ENCODE measurements at regions not wholly inside any gene's neighbourhood (a gene's known extent, or its start where the extent isn't known, plus 50 kb on each side); places are given as distances from the start of the nearest gene placed in this dataset.

DNA sequence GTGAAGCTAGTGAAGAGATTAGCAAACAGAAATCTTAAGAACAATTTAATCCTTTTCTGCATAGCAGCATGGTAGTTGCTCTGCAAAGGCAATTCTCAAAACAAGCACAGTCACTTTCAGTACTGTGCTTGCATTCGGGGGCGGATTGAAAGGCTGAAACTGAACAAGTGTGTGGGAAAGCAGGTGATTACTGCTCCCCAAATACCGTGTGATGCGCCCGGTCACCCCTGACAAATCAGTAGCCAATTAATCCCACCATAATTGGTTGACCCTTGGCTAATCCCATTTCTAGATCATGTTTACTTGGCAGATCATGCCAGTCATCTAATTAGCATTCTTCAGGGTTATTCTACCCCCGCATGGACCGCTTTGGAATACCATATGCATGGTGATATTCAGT, 76.5 kb upstream of the ADRB1 start:
- no peaks in the 10 kb centered on the region for H3K27me3 ChIP-seq (ENCODE audit: insufficient read depth, low read depth, low read length)

DNA sequence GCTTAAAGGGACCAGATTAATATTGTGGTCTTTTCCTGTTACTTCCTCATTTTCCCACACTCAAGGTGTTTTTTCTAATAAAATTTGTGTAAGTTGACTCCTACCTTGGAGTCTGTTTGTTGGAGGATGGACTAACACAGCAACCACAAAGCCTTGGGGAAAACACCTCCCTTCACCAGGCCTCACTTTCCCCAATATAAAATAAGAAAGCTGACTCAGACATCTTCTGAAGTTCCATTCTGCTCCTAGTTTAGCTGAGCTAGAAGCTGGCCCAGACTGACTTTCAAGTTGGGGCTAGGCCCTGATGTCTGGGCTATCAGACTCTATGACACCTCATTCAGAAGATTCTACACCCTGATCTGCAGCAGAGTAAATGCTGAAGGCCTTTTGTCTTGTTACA, 73.0 kb upstream of the ADRB1 start:
- Histone ChIP-seq H2AFZ (ENCODE audit: low read depth, low read length) (no peak overlapping the region), H3F3A (ENCODE audit: insufficient read depth, low read length, poor library complexity, severe bottlenecking) (no peaks in the 10 kb centered on the region), H3K9ac (ENCODE audit: low read length) (no peak overlapping the region), H3K4me3 (ENCODE audit: low read length) (no peak overlapping the region), H3K4me2 (ENCODE audit: low read length) (no peak overlapping the region), H3K9me2 (ENCODE audit: insufficient read depth, low read length) (no peaks in the 10 kb centered on the region), H3K36me3 (ENCODE audit: insufficient read depth, low read length) (no peaks in the 10 kb centered on the region), H3K9me3 (ENCODE audit: low read length) (no peaks in the 10 kb centered on the region), H3K79me2 (replicated peaks; ENCODE audit: insufficient read depth, low read length) (no peaks in the 10 kb centered on the region), H3K27ac (ENCODE audit: low read length) (no peak overlapping the region), H4K20me1 (ENCODE audit: insufficient read depth) (no peaks in the 10 kb centered on the region), H3K27me3 (ENCODE audit: insufficient read depth, low read depth, low read length) (no peaks in the 10 kb centered on the region)
- no peak for TF ChIP-seq EP300 (conservative IDR thresholded peaks at IDR 0.05; ENCODE audit: poor library complexity, severe bottlenecking)
- TF ChIP-seq, protein P1, sequence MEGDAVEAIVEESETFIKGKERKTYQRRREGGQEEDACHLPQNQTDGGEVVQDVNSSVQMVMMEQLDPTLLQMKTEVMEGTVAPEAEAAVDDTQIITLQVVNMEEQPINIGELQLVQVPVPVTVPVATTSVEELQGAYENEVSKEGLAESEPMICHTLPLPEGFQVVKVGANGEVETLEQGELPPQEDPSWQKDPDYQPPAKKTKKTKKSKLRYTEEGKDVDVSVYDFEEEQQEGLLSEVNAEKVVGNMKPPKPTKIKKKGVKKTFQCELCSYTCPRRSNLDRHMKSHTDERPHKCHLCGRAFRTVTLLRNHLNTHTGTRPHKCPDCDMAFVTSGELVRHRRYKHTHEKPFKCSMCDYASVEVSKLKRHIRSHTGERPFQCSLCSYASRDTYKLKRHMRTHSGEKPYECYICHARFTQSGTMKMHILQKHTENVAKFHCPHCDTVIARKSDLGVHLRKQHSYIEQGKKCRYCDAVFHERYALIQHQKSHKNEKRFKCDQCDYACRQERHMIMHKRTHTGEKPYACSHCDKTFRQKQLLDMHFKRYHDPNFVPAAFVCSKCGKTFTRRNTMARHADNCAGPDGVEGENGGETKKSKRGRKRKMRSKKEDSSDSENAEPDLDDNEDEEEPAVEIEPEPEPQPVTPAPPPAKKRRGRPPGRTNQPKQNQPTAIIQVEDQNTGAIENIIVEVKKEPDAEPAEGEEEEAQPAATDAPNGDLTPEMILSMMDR (IDR thresholded peaks at IDR 0.05; ENCODE audit: poor library complexity, severe bottlenecking) = no peak
- TF ChIP-seq MXI1 (conservative IDR thresholded peaks at IDR 0.05; ENCODE audit: poor library complexity, severe bottlenecking) = no peak
- no peak for TF ChIP-seq SMC3 (conservative IDR thresholded peaks at IDR 0.05; ENCODE audit: poor library complexity)
- no peak for TF ChIP-seq TAF1 (IDR thresholded peaks at IDR 0.05; ENCODE audit: low read depth)
- TF ChIP-seq EZH2 (IDR thresholded peaks at IDR 0.05; ENCODE audit: borderline replicate concordance, insufficient read depth, low read length, poor library complexity, severe bottlenecking) = no peak
- no peak for TF ChIP-seq POLR2AphosphoS5 (IDR thresholded peaks at IDR 0.05)
- no peak for TF ChIP-seq RAD21 (conservative IDR thresholded peaks at IDR 0.05)
- TF ChIP-seq, protein P2, sequence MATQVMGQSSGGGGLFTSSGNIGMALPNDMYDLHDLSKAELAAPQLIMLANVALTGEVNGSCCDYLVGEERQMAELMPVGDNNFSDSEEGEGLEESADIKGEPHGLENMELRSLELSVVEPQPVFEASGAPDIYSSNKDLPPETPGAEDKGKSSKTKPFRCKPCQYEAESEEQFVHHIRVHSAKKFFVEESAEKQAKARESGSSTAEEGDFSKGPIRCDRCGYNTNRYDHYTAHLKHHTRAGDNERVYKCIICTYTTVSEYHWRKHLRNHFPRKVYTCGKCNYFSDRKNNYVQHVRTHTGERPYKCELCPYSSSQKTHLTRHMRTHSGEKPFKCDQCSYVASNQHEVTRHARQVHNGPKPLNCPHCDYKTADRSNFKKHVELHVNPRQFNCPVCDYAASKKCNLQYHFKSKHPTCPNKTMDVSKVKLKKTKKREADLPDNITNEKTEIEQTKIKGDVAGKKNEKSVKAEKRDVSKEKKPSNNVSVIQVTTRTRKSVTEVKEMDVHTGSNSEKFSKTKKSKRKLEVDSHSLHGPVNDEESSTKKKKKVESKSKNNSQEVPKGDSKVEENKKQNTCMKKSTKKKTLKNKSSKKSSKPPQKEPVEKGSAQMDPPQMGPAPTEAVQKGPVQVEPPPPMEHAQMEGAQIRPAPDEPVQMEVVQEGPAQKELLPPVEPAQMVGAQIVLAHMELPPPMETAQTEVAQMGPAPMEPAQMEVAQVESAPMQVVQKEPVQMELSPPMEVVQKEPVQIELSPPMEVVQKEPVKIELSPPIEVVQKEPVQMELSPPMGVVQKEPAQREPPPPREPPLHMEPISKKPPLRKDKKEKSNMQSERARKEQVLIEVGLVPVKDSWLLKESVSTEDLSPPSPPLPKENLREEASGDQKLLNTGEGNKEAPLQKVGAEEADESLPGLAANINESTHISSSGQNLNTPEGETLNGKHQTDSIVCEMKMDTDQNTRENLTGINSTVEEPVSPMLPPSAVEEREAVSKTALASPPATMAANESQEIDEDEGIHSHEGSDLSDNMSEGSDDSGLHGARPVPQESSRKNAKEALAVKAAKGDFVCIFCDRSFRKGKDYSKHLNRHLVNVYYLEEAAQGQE (IDR thresholded peaks at IDR 0.05; ENCODE audit: borderline replicate concordance) = no peak

More for the DNA sequence above, 76.5 kb upstream of the ADRB1 start:
- Histone ChIP-seq H3K36me3 (ENCODE audit: insufficient read depth, low read length) (no peaks in the 10 kb centered on the region), H3K79me2 (replicated peaks; ENCODE audit: insufficient read depth, low read length) (no peaks in the 10 kb centered on the region), H3K4me3 (ENCODE audit: low read length) (no peak overlapping the region), H4K20me1 (ENCODE audit: insufficient read depth) (no peaks in the 10 kb centered on the region), H3K9ac (ENCODE audit: low read length) (no peak overlapping the region), H2AFZ (ENCODE audit: low read depth, low read length) (no peak overlapping the region), H3K4me2 (ENCODE audit: low read length) (no peak overlapping the region), H3F3A (ENCODE audit: insufficient read depth, low read length, poor library complexity, severe bottlenecking) (no peaks in the 10 kb centered on the region), H3K9me3 (ENCODE audit: low read length) (no peaks in the 10 kb centered on the region), H3K27ac (ENCODE audit: low read length) (no peak overlapping the region), H3K9me2 (ENCODE audit: insufficient read depth, low read length) (no peaks in the 10 kb centered on the region)
- no peak for TF ChIP-seq MXI1 (conservative IDR thresholded peaks at IDR 0.05; ENCODE audit: poor library complexity, severe bottlenecking)
- no peak for TF ChIP-seq TAF1 (IDR thresholded peaks at IDR 0.05; ENCODE audit: low read depth)
- no peak for TF ChIP-seq SMC3 (conservative IDR thresholded peaks at IDR 0.05; ENCODE audit: poor library complexity)
- TF ChIP-seq EZH2 (IDR thresholded peaks at IDR 0.05; ENCODE audit: borderline replicate concordance, insufficient read depth, low read length, poor library complexity, severe bottlenecking) = no peak
- no peak for TF ChIP-seq POLR2AphosphoS5 (IDR thresholded peaks at IDR 0.05)
- no peak for TF ChIP-seq RAD21 (conservative IDR thresholded peaks at IDR 0.05)
- no peak for TF ChIP-seq EP300 (conservative IDR thresholded peaks at IDR 0.05; ENCODE audit: poor library complexity, severe bottlenecking)
- TF ChIP-seq, protein P1 (IDR thresholded peaks at IDR 0.05; ENCODE audit: poor library complexity, severe bottlenecking) = no peak

Data from neural cell (in vitro differentiated cells).